ENCODE measurements at regions not wholly inside any gene's neighbourhood (a gene's known extent, or its start where the extent isn't known, plus 50 kb on each side); places are given as distances from the start of the nearest gene placed in this dataset.

GRCh38 chr20:54723723-54724122 lies 248.3 kb downstream of the DOK5 start:
- Histone ChIP-seq H3K4me3 (no peak overlapping the region), H3K27ac (no peak overlapping the region)
- no peak for TF ChIP-seq CTCF (IDR thresholded peaks at IDR 0.05)
- no peak for DNase-seq (ENCODE audit: low spot score)

- Histone ChIP-seq H3K4me3 (no peak overlapping the region), H3K27ac (no peak overlapping the region)
- no peak for DNase-seq (ENCODE audit: low spot score)
- no peak for TF ChIP-seq CTCF (IDR thresholded peaks at IDR 0.05)
These were observed 242.6 kb downstream of the DOK5 start for GRCh38 chr20:54717983-54718382.

DNA sequence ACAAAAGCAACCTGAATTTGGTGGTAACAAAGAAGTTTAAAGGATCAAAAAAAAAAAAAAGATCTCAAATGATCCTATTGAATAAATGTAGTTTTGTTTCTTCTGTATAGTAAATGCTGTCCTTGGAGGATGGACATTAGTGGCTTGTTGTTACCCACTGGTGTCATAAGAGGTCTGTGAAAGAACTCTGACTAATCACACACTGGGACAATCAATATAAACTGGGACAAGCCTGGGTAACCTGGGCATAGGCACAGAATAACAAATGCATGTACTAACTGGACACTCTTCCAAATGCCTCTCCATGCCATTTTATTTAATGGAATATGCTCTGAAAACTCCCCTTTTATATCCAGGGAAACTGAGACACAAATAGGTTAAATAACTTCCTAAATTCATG lies 241.4 kb downstream of the DOK5 start:
- TF ChIP-seq CTCF (IDR thresholded peaks at IDR 0.05), result no peak
- no peak for DNase-seq (ENCODE audit: low spot score)
- Histone ChIP-seq H3K4me3 (no peak overlapping the region), H3K27ac (no peak overlapping the region)

DNA sequence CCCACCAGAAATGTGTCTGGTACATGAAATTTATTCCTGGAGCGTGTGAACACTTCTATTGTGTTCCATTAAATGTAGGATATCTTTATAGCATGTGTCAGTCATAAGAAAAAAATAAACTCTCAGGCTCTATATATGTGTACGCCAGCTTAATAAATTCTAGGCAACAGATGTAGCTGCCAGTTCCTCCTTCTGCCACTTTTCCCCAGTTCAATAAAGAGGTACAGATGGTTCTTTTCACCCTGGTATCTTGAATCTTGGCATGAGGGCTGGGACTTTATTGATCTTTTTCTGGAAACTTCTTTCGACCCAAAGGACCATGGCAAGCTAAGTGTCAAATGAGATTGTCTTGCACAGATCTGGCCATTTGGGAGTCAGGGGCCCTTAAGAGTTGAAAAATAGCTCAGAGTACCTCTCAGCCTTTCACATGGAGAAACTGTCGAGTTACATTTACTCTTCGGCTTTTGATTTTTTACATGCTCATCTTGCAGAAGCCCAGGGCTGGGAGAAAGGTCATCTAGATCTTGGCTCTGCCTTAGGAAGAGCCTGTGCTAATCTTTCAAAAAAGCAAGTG lies 240.9 kb downstream of the DOK5 start:
- no peak overlapping the region for H3K4me3 ChIP-seq
- no peak overlapping the region for H3K27ac ChIP-seq
- no peak for DNase-seq (ENCODE audit: low spot score)
- TF ChIP-seq CTCF (IDR thresholded peaks at IDR 0.05), result no peak

DNA sequence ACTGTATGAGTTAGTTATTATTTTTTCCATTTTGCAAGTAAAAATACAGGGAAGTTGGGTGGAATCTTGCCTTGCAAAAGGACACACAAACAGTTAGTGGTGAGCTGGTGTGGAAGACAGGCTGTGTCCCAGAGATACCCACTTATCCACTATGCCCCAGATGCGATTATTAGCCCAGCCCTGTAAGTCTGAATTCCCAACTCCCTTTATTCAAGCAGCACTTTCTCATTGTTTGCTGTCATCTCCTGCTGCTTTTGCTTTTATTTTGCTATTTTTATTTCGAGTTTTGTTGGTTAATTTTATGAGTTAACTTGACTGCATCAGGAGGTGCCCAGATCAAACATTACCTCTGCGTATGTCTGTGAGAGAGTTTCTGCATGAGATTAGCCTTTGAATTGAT lies 239.4 kb downstream of the DOK5 start:
- no peak for TF ChIP-seq CTCF (IDR thresholded peaks at IDR 0.05)
- DNase-seq (ENCODE audit: low spot score), result no peak
- H3K27ac ChIP-seq, result no peak overlapping the region
- no peak overlapping the region for H3K4me3 ChIP-seq

- Histone ChIP-seq H3K4me3 (no peak overlapping the region), H3K27ac (no peak overlapping the region)
- no peak for TF ChIP-seq CTCF (IDR thresholded peaks at IDR 0.05)
- no peak for DNase-seq (ENCODE audit: low spot score)
These were observed 238.3 kb downstream of the DOK5 start for GRCh38 chr20:54713727-54714126.

DNA sequence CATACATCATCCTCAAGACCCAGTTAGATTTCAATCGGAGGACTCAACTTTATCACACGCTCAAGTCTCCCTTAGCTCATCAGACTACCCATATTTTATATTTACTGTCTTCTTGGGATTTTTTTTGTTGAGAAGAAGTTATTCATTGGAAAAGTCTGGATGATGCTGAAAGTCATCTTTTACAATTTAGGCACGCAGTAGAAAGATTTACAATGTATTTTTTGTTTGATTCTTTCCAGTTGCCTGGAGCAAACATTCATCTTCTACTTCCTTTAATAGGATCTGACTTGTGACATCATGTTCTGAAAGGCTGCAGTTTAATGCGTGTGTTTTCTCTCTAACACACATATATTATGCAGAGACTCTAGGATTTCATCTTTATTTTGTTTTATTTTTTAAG lies 235.7 kb downstream of the DOK5 start:
- no peak for TF ChIP-seq CTCF (IDR thresholded peaks at IDR 0.05)
- no peak overlapping the region for H3K27ac ChIP-seq
- DNase-seq (ENCODE audit: low spot score), result no peak
- no peak overlapping the region for H3K4me3 ChIP-seq
